ENCODE measurements at regions not wholly inside any gene's neighbourhood (a gene's known extent, or its start where the extent isn't known, plus 50 kb on each side); places are given as distances from the start of the nearest gene placed in this dataset.
"Not testable (repeated sequence)": the region's sequence is repeated elsewhere in the genome, so short reads cannot be mapped to it uniquely, and the experiment has no call there.

GRCh38 chr7:83820641-83821040 lies 171.7 kb upstream of the SEMA3E start:
- no peak overlapping the region for H3K4me3 ChIP-seq (ENCODE audit: insufficient read depth in 1 of 2, low read depth in 1 of 2, low read length in 2 of 2)
- no peak overlapping the region for H3K4me2 ChIP-seq (ENCODE audit: low read length, poor library complexity, severe bottlenecking)
- H3K36me3 ChIP-seq (ENCODE audit: control insufficient read depth in 1 of 2, insufficient read depth in 2 of 2, low read depth in 1 of 2, low read length in 2 of 2): no peaks in the 10 kb centered on the region
- H3K27ac ChIP-seq (ENCODE audit: low read length, poor library complexity, severe bottlenecking): no peak overlapping the region
- no peak overlapping the region for H3K9ac ChIP-seq (ENCODE audit: low read length)
- no peak overlapping the region for H2BK15ac ChIP-seq (ENCODE audit: low read depth, poor library complexity, severe bottlenecking)
- H3K27me3 ChIP-seq (ENCODE audit: control insufficient read depth in 1 of 2, insufficient read depth in 1 of 2, low read length in 2 of 2): no peaks in the 10 kb centered on the region
- H2AK5ac ChIP-seq (ENCODE audit: low read length, severe bottlenecking): no peak overlapping the region
- H4K91ac ChIP-seq (ENCODE audit: low read length): no peak overlapping the region
- no peaks in the 10 kb centered on the region for H3K79me1 ChIP-seq (replicated peaks; ENCODE audit: low read length, poor library complexity, severe bottlenecking)
- H2AFZ ChIP-seq (ENCODE audit: low read depth, low read length): no peak overlapping the region
- DNase-seq: no peak
- H3K9me3 ChIP-seq (ENCODE audit: control insufficient read depth, low read length): no peaks in the 10 kb centered on the region
- 98% methylated on average over 4 of the region's 4 CpGs for WGBS
- no peak overlapping the region for H2BK120ac ChIP-seq (ENCODE audit: low read depth, low read length)
- no peaks in the 10 kb centered on the region for H3K4me1 ChIP-seq (ENCODE audit: control insufficient read depth, insufficient read depth, low read depth, low read length)
- no peak overlapping the region for H2BK12ac ChIP-seq (ENCODE audit: low read length in 2 of 2)
- no peak overlapping the region for H4K8ac ChIP-seq (ENCODE audit: low read length)
- no peak overlapping the region for H3K23ac ChIP-seq (ENCODE audit: low read length in 2 of 2)
- H3K18ac ChIP-seq (ENCODE audit: low read depth in 1 of 2, low read length in 2 of 2): no peak overlapping the region
- no peak overlapping the region for H3K4ac ChIP-seq (ENCODE audit: low read depth in 1 of 2, low read length in 2 of 2)
- H3K14ac ChIP-seq (ENCODE audit: low read length in 2 of 2): no peak overlapping the region
- no peak overlapping the region for H2BK5ac ChIP-seq (ENCODE audit: low read depth, low read length, poor library complexity, severe bottlenecking)

GRCh38 chr7:83819911-83820310 lies 171.0 kb upstream of the SEMA3E start:
- 86% methylated on average over 2 of the region's 3 CpGs for WGBS
- Histone ChIP-seq H4K91ac (ENCODE audit: low read length) (no peak overlapping the region), H2BK15ac (ENCODE audit: low read depth, poor library complexity, severe bottlenecking) (no peak overlapping the region)

GRCh38 chr7:83814480-83814879 lies 165.5 kb upstream of the SEMA3E start:
- Histone ChIP-seq H2AFZ (ENCODE audit: low read depth, low read length) (no peak overlapping the region), H3K36me3 (ENCODE audit: control insufficient read depth in 1 of 2, insufficient read depth in 2 of 2, low read depth in 1 of 2, low read length in 2 of 2) (no peaks in the 10 kb centered on the region), H3K23ac (ENCODE audit: low read length in 2 of 2) (no peak overlapping the region), H3K27ac (ENCODE audit: low read length, poor library complexity, severe bottlenecking) (no peak overlapping the region), H4K8ac (ENCODE audit: low read length) (no peak overlapping the region), H3K4me2 (ENCODE audit: low read length, poor library complexity, severe bottlenecking) (no peak overlapping the region), H3K79me1 (replicated peaks; ENCODE audit: low read length, poor library complexity, severe bottlenecking) (no peaks in the 10 kb centered on the region), H2BK12ac (ENCODE audit: low read length in 2 of 2) (no peak overlapping the region), H3K18ac (ENCODE audit: low read depth in 1 of 2, low read length in 2 of 2) (no peak overlapping the region), H2BK15ac (ENCODE audit: low read depth, poor library complexity, severe bottlenecking) (no peak overlapping the region), H3K9ac (ENCODE audit: low read length) (no peak overlapping the region), H3K14ac (ENCODE audit: low read length in 2 of 2) (no peak overlapping the region), H3K9me3 (ENCODE audit: control insufficient read depth, low read length) (peaks cover 6% of the 10 kb centered on the region), H3K4me3 (ENCODE audit: insufficient read depth in 1 of 2, low read depth in 1 of 2, low read length in 2 of 2) (no peak overlapping the region), H2BK5ac (ENCODE audit: low read depth, low read length, poor library complexity, severe bottlenecking) (no peak overlapping the region), H3K27me3 (ENCODE audit: control insufficient read depth in 1 of 2, insufficient read depth in 1 of 2, low read length in 2 of 2) (no peaks in the 10 kb centered on the region), H2AK5ac (ENCODE audit: low read length, severe bottlenecking) (no peak overlapping the region), H4K91ac (ENCODE audit: low read length) (no peak overlapping the region), H2BK120ac (ENCODE audit: low read depth, low read length) (no peak overlapping the region), H3K4ac (ENCODE audit: low read depth in 1 of 2, low read length in 2 of 2) (no peak overlapping the region), H3K4me1 (ENCODE audit: control insufficient read depth, insufficient read depth, low read depth, low read length) (no peaks in the 10 kb centered on the region)
- DNase-seq: no peak
- no CpG with 5 or more reads among the region's 1 CpG for WGBS

More at GRCh38 chr7:83819911-83820310, 171.0 kb upstream of the SEMA3E start:
- H3K79me1 ChIP-seq (replicated peaks; ENCODE audit: low read length, poor library complexity, severe bottlenecking): no peaks in the 10 kb centered on the region
- no peaks in the 10 kb centered on the region for H3K9me3 ChIP-seq (ENCODE audit: control insufficient read depth, low read length)
- H2BK120ac ChIP-seq (ENCODE audit: low read depth, low read length): no peak overlapping the region
- no peak overlapping the region for H3K4me3 ChIP-seq (ENCODE audit: insufficient read depth in 1 of 2, low read depth in 1 of 2, low read length in 2 of 2)
- no peaks in the 10 kb centered on the region for H3K4me1 ChIP-seq (ENCODE audit: control insufficient read depth, insufficient read depth, low read depth, low read length)
- H2AFZ ChIP-seq (ENCODE audit: low read depth, low read length): no peak overlapping the region
- no peak overlapping the region for H2BK12ac ChIP-seq (ENCODE audit: low read length in 2 of 2)
- no peak overlapping the region for H2AK5ac ChIP-seq (ENCODE audit: low read length, severe bottlenecking)
- H3K14ac ChIP-seq (ENCODE audit: low read length in 2 of 2): no peak overlapping the region
- no peaks in the 10 kb centered on the region for H3K36me3 ChIP-seq (ENCODE audit: control insufficient read depth in 1 of 2, insufficient read depth in 2 of 2, low read depth in 1 of 2, low read length in 2 of 2)
- H3K27ac ChIP-seq (ENCODE audit: low read length, poor library complexity, severe bottlenecking): no peak overlapping the region
- H3K18ac ChIP-seq (ENCODE audit: low read depth in 1 of 2, low read length in 2 of 2): no peak overlapping the region
- no peaks in the 10 kb centered on the region for H3K27me3 ChIP-seq (ENCODE audit: control insufficient read depth in 1 of 2, insufficient read depth in 1 of 2, low read length in 2 of 2)
- DNase-seq: no peak
- H3K9ac ChIP-seq (ENCODE audit: low read length): no peak overlapping the region
- H2BK5ac ChIP-seq (ENCODE audit: low read depth, low read length, poor library complexity, severe bottlenecking): no peak overlapping the region
- H3K4me2 ChIP-seq (ENCODE audit: low read length, poor library complexity, severe bottlenecking): no peak overlapping the region
- no peak overlapping the region for H3K23ac ChIP-seq (ENCODE audit: low read length in 2 of 2)
- no peak overlapping the region for H3K4ac ChIP-seq (ENCODE audit: low read depth in 1 of 2, low read length in 2 of 2)
- no peak overlapping the region for H4K8ac ChIP-seq (ENCODE audit: low read length)

GRCh38 chr7:83812563-83812962 lies 163.6 kb upstream of the SEMA3E start:
- not testable (repeated sequence) for H3K23ac ChIP-seq (ENCODE audit: low read length in 2 of 2); H2BK15ac ChIP-seq (ENCODE audit: low read depth, poor library complexity, severe bottlenecking); H4K91ac ChIP-seq (ENCODE audit: low read length); H3K36me3 ChIP-seq (ENCODE audit: control insufficient read depth in 1 of 2, insufficient read depth in 2 of 2, low read depth in 1 of 2, low read length in 2 of 2); H3K4me2 ChIP-seq (ENCODE audit: low read length, poor library complexity, severe bottlenecking); H2AK5ac ChIP-seq (ENCODE audit: low read length, severe bottlenecking); H3K27ac ChIP-seq (ENCODE audit: low read length, poor library complexity, severe bottlenecking); H3K4me3 ChIP-seq (ENCODE audit: insufficient read depth in 1 of 2, low read depth in 1 of 2, low read length in 2 of 2); H2BK12ac ChIP-seq (ENCODE audit: low read length in 2 of 2); H3K9ac ChIP-seq (ENCODE audit: low read length); H4K8ac ChIP-seq (ENCODE audit: low read length); DNase-seq; H3K4me1 ChIP-seq (ENCODE audit: control insufficient read depth, insufficient read depth, low read depth, low read length); H3K18ac ChIP-seq (ENCODE audit: low read depth in 1 of 2, low read length in 2 of 2); H3K4ac ChIP-seq (ENCODE audit: low read depth in 1 of 2, low read length in 2 of 2); H3K14ac ChIP-seq (ENCODE audit: low read length in 2 of 2); H2BK120ac ChIP-seq (ENCODE audit: low read depth, low read length); H2BK5ac ChIP-seq (ENCODE audit: low read depth, low read length, poor library complexity, severe bottlenecking); H3K27me3 ChIP-seq (ENCODE audit: control insufficient read depth in 1 of 2, insufficient read depth in 1 of 2, low read length in 2 of 2); H3K9me3 ChIP-seq (ENCODE audit: control insufficient read depth, low read length); H3K79me1 ChIP-seq (replicated peaks; ENCODE audit: low read length, poor library complexity, severe bottlenecking); H2AFZ ChIP-seq (ENCODE audit: low read depth, low read length)
- no CpG with 5 or more reads among the region's 2 CpGs for WGBS

Measured in mesenchymal stem cell (in vitro differentiated cells and primary cell).